Activated CD8-positive, alpha-beta memory T cell treated with anti-CD3 and anti-CD28 coated beads, Interleukin-2, amount 50 U/mL, for 24 hours (primary cell): ENCODE measurements at regions not wholly inside any gene's neighbourhood (a gene's known extent, or its start where the extent isn't known, plus 50 kb on each side); places are given as distances from the start of the nearest gene placed in this dataset.

Experiments
- DNase-seq: peaks from one replicate; pipeline ENCODE4 v3.0.0-alpha.2; 2020; ENCODE audit errors: extremely low read depth

DNA sequence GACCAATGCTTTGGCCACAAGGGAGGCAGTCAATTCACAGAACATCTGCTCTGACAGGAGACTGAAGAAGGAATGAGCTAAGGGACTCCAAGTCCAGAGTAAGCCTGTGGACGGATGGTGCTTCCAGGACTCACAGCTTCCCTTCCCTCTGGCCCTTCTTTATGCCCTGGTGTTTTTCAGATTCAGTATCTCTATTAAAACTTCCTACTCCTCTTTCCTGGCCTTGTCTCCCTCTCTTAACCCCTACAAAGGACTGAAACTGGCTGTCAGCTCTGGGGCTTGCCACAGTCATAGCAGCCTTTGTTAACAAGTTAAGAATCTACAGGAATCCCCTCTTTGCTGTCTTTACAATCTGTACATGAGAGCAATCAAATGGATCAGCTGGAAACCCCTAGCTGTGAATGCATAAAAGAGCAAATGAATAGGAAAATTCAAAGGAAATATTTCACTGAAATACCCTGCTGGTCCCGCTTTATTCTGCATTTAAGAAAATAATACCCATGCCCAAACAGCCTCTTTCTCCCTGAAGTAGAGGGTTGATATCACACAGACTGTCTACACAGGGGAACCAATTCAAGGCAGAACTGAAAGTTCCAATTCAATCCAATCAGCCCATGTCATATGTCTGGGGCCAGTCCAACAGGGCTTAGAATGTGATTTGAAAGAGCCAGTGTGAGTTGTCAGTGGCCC, 192.3 kb downstream of the MZT1 start:
- no peak for DNase-seq

DNA sequence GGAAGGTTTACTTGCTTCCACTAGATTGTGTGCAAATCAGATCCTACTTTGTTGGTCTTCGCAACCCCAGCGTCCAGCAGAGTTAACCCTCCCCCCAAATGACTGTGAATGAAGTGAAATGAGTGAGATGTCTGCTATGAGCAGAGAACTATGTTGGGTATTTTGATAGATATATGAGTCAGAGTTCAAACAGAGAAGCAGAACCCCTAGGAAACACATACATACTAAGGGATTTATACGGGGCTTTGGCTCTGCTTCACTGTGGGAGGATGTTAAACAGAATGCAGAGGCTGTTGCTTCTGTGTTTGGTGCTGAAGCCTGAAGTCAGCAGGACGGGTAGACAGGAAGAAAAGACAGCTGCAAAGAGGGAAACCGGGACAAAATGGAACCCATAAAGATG, 197.0 kb downstream of the MZT1 start:
- DNase-seq, result no peak

DNA sequence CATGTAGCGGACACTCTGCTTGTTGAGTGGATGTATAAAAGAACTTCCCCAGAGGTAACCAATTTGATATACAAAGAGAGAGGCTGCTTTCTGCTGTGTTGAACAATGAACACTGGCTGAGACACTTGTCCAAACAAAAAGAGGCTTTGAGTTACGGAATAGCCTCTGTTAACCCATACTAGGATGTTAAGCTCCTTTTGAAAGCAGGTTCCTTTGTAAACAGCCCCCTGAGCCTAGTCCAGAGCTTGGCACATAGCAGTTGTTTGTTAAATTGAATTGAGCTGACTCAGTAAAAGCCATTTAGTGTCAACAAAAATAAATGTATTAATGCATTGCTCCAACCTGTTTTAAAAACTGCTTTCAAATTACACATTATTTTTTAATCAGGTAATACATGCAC, 200.1 kb downstream of the MZT1 start:
- no peak for DNase-seq

DNA sequence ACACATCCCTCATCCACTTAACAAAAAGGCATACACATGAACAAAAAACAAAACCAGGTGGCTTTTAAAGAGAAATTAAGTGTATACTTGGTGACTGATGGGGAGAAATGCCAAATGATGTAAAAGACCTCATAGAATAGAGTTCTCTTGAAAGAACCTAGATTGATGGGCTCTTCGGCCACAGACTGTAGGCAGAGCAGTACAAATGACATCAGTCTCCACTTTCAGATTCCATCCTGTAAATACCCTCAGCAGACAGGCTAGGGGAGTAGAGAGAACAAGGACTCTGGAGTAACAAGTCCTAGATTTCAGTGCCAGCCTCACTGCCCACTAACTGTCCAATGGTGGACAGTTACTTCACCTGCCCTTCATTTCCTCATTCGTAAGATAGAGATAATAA, 203.8 kb downstream of the MZT1 start:
- no peak for DNase-seq

DNA sequence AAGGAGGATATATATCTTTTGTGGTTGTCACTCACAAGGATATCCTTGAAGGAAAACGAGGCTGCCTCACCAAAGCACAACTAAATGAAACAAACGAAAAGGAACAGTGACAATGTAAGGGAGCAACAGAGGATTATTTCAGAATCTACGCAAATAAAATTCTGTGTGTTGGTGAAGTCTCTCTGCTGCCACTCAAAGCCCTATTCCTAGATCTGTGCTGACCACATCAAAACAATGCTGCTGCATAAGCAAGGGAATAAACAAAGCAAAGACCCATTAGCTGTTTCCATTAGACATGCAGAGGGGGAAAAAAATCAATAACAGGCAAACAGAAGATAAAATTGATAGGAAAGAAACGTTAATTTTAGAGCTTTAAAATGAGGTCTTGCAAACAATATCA, 204.4 kb downstream of the MZT1 start:
- no peak for DNase-seq

DNA sequence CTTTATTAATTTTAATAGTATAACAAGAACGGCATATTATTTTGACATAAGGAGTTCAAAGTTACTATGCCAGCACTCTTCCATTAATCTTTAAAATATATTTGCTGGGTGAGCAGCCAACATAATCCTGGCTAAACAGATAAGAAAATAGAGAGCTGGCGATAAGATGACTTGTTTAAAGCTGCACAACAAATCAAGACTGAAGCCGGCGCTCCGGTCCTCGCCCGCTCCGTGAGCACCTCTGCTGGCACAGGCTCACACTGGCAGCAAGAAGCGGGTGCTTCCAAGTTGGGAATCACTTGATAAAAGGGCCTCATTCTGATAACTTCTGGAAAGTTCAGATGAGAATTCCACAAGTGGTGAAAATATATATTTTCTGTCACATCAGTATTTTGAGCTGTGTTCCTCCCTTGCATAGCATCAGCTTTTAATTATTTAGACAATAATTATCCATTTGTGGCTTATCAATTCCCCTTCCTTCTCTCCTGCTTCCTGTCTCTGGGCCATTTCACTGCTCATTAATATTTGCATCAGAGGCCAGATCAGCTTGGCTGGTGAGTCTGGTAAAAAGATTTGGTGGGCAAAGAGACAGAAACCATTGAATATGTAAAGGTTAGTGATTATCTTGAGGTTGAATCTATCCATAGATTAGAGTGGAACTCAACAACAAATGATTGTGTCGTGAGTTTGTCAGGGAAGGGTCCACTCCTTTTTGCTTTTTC, 205.3 kb downstream of the MZT1 start:
- no peak for DNase-seq

DNA sequence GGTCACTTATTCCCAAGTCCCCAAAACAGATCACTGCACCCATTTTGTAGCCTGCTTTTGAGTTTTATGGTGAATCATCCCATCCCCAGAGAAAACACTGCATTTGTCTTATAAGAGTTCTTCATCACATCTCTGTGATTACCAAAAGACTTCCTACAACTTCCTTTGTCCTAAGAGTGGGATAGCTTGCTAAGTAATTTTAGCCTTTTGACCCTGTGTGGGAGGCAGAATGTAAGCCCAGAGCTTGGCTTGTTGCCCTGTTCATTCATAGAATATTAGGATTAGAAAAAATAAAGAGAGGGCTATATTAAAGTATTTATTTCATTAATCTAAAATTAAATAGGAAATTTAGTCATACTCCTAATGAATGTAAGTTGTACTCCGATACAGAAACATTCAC, 213.3 kb downstream of the MZT1 start:
- no peak for DNase-seq

DNA sequence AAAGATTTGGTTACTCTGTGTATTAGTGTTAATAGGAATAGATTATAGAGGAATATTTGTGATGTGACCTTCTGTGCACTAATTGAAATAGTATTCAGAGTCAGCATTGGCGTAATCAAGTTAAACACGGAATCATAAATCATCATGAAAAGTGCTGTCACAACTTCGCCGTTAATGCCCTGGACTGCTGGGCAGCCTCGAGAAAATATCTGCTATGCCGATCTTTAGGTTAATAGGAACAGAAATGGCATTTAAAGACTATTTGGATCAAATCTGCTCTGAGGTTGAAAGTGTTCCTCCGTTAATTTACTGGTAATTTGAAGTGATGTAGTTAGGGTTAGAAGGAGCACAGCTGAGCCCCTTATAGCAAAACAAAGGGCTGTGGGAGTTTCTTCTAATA, 219.0 kb downstream of the MZT1 start:
- DNase-seq, result no peak

DNA sequence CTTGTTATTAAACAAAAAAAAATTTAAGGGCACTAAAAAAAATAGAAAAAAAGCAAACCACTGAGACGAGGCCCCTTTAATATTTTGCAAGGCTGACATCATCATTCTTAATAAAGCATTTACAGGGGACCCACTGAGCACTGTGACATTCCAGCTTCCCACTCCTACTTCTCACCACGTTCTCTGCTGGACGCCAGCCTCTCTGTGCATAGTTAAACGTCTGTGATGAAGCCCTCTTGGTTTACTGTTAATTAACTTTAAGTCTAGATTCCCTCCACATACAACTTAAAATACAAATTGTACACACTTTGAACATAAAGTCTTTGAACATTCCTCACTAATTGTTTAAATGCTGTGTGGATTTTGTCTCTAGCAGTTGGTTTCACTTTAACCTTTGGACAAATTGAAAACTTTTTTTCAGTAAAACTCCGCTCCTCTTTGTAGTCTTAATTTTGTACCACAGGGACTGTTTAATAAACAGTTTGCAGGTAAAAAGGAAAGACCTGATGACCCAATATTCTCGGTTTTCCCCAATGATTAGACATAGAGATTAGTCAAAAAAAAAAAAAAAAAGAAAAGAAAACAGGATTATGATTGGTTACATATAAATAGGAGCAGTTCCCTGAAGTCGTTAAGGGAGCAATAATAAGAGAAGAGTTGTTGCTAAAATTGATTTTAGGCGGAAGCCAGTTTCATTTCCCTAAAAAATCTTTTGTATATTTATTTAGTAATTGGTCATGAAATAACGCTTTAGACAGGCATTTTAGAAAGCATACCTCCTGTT, 219.8 kb downstream of the MZT1 start:
- DNase-seq, result no peak

DNA sequence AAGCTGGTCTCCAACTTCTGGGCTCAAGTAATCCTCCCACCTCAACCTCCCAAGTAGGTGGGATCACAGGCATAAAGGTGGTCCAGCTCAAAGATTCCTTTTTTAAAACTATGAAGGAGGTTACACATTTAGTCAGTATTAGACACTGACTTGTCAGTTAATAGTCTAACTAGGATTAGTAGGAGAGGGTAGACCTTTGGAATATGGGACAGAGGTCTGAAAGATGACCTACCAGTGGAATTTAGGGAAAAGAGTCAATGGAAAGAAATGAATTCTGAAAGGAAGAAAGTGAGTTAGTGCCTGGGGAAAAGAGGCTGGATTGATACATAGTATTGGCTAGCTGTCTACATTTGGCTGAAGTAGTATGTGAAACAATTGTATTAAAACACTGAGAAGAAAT, 220.7 kb downstream of the MZT1 start:
- DNase-seq, result no peak

DNA sequence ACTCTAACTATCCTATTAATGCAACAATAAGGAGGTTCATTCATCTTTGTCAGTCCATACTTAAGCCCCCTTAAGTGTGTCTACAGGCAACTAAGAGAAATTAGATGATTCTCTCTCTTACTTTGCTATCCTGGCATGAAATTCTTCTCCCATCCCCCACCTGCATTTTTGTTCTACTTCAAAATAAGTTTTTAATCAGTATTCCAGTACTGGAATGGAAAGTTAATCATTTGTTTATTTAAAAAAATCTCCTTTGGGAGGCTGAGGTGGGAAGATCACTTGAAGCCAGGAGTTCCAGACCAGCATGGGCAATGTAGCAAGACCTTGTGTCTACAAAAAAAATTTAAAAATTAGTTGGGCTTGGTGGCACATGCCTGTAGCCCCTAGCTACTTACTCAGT, 222.1 kb downstream of the MZT1 start:
- DNase-seq, result no peak

DNA sequence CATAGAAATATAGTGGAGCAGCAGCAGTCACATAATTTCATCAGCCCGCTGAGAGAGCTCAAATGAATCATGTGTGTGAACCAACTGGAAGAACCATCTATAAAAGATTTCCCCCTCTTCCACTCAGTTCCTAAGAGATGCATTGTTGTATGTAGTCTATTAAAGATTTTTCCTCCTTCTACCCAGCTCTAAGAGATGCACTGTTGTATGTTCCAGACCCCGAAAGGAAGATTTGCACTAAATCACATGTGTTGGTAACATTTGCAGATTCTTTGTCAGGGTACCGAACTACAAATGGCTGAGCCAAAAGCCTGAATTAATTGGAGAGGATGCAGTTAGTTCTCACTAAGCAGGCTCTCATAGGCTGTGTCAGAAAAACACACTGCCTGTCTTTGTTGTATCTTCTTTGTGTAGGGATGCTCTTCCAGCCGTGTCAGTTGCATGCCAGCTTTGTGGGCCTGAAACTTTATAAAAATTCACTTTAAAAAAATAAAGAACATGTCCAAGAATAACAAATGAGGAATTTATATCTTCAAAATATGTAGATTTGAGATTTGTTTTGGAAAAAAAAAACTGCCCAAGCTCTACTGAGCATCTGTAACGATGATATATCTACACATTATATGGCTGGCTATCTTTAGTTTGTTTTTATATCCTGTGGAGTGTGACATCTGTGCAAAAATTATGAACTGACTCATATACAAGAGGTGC, 223.1 kb downstream of the MZT1 start:
- DNase-seq, result no peak

DNA sequence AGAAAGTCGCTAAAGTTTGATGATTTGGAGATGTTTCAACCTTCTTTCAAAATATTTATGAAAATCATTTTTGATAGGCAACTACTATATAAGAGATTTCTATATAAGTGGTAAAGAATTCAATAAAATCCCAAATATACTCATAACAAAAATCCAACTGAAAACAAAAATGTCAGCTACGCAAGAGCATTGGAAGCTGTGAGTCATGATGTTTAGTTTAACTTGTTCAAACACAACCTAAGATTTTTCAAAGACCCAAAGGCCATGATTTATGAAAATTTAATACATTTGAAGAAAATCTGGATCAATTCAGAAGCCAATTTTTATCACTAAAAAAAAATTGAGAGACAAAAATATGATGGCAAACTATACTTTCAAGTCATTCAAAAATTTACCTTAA, 226.6 kb downstream of the MZT1 start:
- no peak for DNase-seq

DNA sequence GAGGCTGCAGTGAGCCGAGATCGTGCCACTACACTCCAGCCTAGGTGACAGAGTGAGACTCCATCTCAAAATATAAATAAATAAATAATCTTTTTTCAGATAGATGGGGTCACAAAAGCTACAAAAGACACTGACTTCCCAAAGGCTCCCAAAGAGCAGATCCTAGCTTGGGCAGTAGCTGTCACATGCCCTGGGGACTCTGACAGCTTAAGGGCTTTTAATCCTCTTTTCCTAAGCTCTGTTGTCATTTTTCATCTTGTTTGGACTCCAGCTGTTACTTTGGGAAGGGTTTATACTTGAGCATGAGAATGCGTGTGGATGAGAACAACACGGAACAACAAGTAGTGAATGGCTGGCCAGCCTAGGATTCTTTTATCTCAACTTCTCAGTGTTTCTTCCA, 231.7 kb downstream of the MZT1 start:
- no peak for DNase-seq

DNA sequence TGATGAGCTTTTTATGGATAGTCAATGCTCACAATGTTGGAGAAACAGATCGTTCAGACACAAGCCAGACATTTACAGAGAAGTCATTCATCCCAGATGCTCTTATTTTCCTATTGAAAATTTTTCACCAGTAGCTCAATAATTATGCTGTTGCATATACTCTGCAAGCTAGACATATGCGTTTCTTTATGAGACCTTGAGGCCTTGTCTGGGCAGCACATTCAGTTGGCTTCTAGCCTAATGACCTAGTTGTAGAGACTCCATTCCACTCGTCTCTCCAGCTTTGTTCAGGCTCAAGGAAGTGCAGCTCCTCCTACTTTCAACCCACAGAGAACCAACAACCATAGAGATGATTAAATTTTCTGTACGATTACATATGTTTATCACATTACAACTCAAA, 237.7 kb downstream of the MZT1 start:
- no peak for DNase-seq

DNA sequence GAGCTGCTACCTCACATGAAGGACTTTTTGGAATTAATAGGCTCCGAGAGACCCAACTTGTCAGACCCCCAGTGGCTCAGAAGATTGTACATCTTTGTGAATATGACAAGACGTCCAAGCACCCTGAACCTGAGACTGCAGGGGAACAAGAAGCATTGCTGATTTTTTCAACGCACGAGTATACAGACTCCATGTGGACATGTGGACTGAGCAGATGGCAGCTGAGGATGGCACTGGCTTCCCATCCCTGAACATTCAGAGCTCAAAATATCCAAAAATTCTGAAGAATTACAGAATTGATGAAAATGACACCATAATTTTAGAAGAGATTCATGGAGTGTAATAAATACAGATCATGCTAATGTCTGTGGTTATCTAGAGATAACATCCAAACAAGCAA, 254.1 kb downstream of the MZT1 start:
- no peak for DNase-seq

DNA sequence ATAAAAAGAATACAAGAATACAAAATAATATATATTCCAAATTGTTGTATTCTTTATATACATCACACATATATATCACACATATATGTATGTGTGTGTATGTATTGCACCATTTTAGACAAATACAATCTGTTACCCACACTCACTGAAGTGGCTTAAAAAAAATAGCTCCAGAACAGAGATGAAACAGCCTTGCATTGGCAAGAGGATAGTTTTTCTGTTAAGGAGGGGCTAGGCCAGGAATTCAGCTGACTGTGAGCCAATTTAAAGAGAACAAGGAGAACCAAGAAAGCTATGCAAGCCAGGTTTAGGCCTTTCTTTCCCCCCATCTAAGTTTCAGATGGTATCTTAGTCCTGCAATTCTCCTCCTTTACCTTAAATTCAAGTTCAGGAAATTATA, 257.5 kb downstream of the MZT1 start:
- DNase-seq, result no peak

DNA sequence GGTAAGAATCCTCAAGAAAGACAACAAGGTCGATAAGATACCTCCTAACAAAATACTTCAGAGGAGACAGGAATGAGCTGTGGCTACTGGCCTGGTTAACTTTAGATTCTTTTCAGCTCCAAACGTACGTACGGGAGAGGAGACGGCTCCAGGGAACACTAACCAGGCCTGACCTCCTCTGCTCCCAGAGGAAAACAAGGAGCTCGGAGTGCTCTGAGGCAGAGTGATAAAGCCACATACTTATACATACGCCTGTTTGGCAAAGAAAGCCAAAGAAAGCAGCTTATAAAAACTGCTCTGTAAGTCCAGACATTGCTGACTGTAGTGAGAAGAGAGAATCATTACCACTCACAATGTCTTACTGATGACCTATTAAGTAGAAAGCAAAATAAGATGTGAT, 263.9 kb downstream of the MZT1 start:
- DNase-seq, result no peak

DNA sequence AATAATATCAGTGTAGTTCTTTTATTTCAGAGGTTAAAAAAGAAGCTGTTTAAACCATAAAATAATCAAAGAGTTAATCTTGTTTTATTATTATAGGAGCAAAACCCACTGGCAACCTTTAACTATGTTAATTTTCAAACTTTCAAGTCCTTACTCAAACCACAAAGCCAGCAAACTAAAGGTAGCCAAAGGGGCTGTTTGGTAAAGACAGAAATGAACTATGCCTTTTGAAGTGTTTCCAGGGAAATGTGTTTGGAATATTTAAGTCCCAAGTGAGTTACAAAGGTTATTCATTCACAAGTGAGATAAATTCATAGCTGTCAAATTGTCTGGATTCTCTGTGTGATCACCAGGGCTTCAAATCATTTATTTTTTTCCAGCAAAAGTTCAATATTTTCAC, 264.7 kb downstream of the MZT1 start:
- DNase-seq, result no peak

DNA sequence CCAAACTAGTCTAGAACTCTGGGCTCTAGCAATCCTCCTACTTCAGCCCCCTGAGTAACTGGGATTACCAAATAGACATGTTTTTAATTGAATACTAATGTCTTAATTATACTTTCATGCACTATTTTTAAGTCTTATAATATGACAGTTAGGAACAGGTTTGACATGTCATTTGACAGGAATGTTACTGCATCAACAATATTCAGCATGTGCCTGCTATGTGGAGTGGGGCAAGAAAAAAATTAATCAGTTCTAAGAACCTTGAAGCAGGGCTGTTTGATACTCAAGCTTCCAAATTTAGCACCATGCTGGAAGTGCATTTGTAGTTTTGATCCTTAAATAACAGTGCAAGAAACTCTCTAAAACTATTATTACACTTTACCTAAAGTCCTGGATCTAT, 265.3 kb downstream of the MZT1 start:
- DNase-seq, result no peak

DNA sequence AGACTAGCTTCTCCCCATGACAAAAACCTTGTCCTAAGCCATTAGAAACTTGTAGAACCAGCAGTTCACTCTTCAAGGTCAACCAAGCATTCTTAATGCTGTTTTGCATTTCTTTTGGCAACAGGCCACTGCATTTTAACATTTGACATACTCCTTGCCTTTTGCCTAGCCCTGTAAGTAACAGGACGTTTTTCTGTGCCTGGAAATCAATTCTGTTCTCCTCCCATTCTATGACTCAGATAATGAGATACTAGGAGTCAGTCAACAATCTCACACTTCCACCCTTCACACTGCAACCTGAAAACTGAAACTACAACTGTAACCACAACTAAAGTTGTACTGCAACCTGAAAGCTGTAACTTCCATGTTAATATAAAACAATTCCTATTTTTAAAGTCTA, 268.7 kb downstream of the MZT1 start:
- no peak for DNase-seq

DNA sequence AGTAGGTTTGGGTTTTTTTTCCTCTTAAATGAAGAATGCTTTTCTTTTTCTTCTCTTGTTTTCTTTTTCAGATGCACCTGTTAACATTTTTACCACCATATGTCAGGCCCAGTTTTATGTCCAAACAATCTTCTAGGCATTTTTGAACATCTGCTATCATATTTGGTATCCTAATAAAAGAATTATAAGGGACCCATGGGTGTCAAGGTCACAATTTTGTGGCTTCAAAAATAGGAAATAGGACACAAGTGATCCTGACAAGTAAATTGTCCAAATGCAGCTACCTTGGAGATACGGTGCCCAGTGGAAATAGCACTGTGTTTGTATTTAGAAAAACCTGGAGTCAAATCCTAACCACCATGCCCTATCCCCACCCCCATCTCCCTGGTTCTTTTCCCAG, 270.3 kb downstream of the MZT1 start:
- DNase-seq, result no peak
